Stimulated activated CD4-positive, alpha-beta T cell treated with anti-CD3 and anti-CD28 coated beads, Interleukin-15, amount 100 ng/mL, for 24 hours (primary cell): ENCODE measurements at regions not wholly inside any gene's neighbourhood (a gene's known extent, or its start where the extent isn't known, plus 50 kb on each side); places are given as distances from the start of the nearest gene placed in this dataset.

ENCODE experiments used
- DNase-seq: peaks from one replicate; pipeline ENCODE4 v3.0.0-alpha.2; 2020

DNA sequence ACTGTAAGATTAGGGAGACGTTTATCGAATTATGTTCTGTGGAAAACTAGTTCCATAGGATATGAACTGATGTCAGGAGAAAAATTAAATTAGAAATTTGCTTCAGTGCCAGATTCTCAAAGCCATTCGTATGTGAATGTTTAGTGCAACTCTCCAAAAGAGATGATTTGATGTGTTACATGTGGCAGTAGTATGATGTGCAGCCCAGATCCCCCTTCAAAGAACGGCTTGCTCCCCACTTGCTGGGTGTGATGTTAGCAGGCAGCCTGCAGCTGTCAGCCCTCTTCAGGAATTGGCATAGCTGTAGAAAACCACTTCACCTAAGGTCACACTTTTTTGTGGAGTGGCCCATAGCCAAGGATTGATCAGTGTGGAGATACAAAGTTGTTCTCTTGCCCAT is 127.0 kb upstream of the CCDC54 start:
- DNase-seq = no peak

DNA sequence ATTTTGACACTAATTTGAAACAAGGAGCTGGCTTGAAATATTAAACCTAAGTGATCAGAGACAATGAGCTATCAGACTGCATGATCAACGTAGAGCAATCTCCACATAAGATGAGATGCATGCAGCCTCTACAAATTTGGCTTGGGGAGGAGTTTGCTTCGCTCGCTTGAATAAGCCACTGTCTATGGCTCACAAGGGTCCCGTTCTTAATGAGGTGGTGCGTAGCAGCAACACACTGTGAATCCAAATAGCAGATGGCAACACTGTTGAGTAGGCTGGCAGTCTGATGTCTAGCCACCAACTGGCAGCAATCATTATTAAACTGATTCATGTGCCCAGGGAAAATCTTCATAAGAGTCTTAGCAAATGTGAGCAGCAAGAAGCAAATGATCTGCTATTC is 125.4 kb upstream of the CCDC54 start:
- DNase-seq = no peak

DNA sequence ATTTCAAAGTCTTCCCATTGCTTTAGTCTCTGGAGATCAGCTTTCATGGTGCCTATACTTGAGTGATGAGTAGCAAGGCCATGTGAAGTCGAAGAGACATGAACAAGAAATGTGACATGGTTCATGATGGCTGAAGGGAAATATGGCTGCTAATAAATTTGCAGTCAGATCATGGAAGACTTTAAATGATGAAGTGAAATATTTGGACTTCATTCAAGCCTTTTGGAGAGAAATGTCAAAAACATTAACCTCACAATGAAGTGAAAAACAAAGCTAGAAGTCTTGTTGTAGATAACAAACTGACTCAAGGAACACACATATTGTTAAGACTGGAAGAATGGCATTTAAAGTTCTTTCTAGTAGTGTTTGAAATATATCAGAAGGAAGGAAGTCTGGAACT is 120.3 kb upstream of the CCDC54 start:
- DNase-seq = no peak

DNA sequence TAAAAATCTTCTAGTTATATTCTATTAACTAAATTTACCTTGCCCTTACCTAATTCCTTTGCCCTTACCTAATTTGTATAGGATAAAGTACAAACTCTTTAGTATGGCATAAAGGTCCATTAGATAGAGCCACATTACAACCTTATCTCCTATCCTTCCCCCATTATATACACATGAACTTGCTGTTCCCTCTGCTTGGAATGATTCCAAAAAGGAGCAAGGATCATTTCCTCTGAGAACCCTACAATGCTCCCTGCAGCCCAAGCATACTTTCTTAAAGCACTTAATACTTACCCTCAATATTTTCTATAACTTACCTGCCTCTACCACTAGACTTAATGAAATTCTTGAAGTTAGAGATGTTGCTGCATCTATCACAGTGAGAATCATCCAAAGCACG is 118.9 kb upstream of the CCDC54 start:
- DNase-seq = no peak

DNA sequence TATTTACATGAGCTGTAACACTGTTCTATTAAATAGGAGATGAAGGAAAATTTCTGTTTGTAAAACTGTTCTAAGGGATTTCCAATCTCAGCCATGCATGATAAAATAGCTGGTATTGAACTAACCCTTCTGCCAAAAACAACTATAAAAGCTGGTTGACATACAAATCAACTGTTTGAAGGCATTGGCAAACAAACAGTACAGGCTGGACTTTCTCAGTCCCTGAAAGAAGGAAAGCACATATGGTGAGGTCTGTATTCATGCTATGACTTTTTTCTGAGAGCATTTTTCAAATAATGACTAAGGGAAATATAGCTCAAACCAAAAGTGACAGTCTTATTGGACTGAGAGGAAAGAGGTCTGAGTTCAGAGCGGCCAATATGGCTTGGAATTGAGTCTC is 117.0 kb upstream of the CCDC54 start:
- DNase-seq = no peak

DNA sequence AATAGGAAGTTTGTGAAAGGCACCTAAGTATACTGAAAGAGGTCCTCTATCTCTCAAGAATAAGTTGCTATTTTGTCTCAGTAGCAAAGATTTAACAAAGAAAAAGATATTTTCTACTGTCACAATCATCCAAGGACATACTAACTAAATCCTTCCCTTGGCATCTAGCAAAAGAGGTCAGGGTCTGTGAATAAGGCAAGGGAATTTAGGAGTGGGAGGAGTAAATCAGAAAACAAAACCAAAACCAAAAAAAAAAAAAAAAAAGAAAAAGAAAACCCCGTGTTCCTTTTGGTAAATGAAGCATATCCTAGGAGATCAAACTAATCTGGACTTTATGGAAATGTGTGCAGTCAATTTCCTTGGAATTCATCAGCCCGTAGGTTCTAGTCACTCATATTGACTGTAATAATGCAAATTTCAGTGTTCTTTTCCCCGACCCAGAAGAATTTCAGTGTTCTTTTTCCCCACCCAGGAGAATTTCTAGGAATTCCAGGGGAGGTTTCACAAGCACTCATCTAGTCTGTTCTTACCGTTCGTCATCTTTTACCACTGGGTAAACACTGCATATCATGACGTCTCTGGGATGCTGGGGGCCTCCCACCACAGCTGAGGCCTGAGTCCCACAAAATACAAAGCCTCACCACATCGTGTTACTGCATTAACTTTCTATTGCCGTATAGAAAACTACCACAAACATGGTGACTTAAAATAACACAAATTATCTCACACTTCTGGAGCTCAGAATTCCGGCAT is 113.8 kb upstream of the CCDC54 start:
- no peak for DNase-seq

DNA sequence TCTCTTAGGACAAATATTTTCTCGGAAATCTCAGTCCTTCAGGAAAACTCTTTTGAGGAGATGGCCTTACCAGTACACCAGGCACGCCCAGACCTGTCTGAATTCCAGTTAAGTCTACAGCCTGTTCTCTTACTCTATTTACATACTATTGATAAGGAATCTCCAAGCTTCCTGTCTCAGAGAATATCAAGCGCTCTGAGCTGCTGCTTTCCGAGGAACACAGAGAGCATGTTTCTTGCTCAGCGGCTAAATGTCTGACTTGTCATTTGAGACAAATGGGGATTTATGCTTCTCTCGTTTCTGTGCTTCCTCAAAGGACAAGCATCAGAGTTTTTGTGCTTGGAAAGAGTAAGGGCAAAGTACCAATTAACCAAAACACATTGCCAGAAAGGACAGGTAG is 112.4 kb upstream of the CCDC54 start:
- no peak for DNase-seq

DNA sequence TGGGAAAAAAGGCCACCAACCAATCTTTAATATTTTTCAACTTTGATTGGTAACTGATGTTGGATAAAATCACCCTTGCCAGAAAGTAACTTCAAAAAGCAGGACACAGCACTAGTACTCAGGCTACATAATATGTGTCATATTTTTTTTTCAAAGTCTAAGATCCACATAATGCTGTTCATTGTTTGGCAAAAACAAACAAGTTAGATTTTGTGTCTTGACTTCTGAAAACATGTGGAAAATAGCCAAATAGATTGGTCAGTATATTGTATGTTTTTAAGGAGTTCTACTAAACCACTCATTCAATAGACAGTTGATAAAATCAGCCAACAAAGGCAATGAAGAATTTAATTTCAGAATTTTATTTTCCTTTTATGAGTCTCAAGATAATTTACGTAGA is 111.7 kb upstream of the CCDC54 start:
- DNase-seq = no peak

DNA sequence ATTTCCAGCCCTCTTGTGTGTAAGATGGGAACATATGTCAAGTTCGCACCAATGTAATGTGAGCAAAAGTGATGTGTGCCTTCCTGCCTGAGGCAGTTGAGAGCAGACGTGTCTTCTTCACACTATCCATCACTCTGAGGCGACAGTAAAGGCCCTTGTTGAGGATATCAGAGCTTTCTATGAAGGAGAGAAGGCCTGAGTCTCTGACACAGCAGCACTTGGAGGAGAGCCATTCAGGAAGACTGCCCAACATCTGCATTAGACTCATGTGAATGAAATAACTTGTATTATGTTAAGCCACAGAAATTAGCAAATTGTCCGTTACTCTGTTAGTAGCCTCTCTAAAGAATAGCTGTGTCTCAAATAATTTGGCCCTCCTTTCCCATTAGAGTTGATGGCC is 108.8 kb upstream of the CCDC54 start:
- no peak for DNase-seq

DNA sequence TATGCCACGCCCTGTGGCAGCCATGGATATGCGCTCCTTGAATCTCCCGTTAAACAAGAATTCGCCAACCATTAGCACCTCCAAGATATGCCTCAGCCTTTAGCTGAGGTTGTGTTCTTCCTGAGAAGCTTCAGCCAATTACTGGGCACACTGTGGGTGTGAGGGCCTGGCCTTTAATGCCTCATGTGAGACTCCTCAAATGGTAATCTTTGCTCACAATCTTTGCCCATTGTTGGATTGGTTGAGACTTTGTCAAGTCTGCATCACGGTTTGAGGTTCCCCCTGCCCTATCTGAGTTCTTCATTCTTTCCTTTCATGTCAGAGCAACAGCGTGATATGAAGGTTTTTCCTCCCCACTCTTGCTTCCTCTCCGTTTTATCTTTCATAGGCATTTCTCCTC is 108.1 kb upstream of the CCDC54 start:
- DNase-seq = no peak

DNA sequence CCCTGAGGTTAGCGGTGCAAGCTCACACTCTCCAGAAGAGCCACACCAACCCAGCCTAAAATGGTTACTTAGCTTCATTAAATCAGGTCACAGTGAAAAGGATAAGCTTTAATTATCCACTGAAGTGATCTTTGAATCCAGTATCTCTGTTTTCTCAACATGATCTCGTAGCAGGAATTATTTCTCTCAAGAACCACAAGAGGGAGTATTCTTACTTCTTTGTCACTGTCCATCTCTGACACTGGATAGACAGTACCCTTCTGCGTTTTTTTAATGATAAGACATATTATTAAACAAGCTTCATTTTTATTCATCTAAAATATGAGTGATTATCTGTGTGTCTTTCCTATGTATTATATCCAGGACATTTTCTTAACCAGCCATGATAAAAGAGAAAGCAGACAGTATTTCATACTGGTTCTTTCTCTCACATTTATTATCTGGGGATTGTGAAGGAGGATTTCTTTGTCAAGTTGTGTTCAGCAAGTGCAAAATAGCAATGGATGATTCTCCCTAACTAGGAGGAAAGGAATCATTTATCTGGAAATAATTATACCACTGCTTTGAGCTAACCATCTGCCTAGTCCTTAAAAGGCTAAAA is 105.4 kb upstream of the CCDC54 start:
- no peak for DNase-seq

DNA sequence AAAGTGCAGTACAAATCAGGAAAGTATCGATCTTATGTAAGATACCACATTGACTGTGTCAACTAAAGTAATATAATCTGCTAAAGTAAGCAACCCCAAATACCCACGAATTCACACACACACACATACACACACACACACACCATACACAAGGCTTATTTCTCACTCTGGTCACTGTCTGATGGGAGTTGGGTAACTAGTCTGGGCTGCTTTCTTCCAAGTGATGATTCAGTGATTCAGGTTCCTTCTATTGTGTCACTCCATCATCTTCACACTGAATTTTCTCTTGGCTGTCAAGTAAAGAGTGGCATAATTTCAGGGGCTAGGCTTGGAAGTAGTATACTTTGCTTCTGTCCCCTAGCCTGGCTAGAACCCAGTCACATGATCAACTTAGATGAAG is 104.8 kb upstream of the CCDC54 start:
- DNase-seq = no peak

DNA sequence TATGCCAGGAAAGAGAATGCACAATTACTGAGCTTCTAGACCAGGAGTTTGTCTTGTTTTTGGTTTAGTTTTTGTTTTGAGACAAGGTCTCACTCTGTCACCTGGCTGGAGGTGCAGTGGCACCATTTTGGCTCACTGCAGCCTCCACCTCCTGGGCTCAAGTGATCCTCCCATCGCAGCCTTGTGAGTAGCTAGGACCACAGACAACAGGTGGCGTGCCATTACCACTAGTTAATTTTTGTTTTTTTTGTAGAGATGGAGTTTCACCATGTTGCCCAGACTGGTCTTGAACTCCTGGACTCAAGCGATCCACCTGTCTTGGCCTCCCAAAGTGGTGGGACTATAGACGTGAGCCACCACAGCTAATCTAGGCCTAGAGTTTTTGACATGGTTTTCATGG is 104.4 kb upstream of the CCDC54 start:
- DNase-seq = no peak

DNA sequence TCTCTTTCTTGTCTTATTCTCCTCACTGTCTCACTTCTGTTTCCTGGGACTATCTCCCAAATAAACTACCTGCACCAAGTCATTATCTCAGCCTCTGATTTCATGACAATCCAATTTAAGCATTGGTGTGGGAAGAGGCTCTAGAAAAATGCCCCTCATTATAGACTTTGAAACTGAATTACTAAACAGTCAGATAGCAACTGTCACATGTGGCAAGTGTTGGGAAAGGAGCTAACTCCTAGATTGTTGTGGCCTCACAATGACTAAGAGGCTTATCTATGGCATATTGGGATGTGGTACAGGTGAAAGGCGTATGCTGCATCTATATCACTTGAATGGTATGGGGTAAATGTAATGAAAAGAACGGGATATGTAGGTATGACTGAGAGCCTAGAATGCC is 103.5 kb upstream of the CCDC54 start:
- no peak for DNase-seq

DNA sequence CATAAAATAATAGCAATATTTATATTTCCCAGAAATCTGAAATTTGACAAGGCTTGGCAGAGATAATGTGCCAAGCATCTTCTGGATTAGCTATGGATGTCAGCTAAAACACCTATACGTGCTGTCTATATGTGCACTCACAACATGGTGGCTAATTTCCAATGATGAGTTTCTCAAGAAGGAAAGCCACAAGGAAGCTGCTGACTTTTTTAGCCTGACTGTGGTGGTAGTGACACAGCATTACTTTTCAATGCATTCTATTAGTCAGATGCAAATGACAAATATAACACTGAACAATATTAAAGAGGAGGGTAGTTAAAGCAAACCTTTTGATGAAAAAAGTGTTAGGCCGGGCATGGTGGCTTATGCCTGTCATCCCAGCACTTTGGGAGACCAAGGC is 101.7 kb upstream of the CCDC54 start:
- no peak for DNase-seq

DNA sequence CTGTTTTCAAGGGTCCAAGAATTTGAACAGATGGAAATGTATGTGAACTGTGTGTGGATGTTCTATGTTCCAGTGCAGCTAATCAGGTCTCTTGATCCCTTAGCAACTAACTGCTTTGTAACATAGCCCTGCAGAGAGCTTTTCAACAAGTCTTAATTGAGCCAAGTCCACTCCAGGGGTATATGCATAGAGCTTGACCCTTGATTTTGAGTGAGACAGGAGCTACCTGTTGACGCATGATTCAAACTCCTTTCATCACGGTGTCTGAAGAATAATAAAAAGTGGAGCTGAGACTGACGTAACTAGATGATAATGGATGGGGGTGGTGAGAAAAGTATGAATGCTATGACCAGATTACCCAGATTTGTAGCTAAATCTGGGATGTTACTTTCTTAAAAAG is 93.3 kb upstream of the CCDC54 start:
- DNase-seq = no peak

DNA sequence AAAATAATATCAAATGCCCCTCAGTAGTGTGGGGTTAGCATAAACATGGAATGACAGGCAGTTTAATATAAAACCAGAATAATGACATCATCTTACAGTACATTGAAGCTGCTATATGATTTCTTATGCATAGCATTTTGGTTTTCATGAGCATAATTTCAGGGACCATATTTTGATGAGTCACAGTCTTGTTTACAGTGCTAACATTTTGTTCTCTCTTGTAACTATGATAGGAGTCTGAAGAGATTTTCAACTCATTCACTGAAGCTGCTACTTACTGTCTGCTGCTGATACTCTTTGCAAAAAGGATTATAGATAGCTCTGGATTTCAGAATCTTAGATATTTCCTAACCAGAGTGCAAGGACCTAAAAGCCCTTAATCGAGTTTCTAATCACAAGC is 92.6 kb upstream of the CCDC54 start:
- DNase-seq = no peak

DNA sequence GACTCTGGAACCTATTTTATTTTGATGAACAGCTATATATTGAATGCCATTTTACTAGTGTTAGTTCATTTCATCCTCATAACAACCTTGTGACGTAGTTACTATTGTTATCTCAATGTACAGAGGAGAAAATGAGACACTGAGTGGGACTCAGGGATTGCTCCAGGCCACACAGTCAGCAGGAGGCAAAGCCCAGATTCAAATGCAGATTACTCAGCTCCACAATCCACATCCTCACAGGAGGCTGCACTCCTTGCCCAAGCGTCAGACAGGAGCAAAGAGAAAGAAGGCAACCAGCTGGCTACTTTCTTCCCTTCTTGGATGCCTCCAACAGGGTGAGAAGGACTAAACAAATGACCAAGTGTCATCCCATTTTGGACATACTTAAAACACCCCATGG is 92.0 kb upstream of the CCDC54 start:
- no peak for DNase-seq

DNA sequence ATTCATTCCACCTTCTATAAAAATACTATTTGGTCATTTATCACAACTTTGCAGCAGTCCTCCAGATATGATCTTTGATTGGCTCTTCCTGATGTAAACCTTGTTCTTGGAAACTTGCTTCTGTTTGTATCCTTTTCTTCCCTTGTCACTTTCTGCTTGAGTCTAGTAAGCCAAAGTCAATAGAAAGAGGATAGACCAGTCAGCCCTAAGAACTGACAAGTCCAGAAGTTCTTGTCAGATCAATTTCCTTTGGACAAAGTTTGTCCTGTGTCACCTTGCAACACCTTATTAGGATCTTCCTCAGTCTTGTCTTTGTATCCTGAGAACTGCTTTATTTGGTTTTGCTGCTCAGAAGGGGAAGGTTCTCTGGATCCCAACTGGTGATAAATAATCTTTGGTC is 87.9 kb upstream of the CCDC54 start:
- DNase-seq = no peak

DNA sequence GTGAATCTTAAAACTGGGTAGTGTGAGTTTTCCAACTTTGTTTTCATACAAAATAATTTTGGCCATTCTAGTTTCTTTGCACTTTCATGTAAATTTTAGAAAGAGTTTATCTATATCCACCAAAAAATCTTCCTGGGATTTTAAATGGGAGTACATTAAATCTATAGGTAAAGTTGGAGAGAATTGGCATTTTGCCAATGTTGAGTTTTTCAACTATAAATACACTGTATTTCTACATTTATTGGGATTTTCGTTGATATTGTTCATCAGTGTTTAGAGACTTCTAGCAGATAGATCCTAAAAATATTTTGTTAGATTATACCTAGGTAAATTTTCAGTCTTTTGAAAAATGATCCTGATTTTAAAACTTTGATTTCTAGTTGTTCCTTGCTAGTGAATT is 83.1 kb upstream of the CCDC54 start:
- no peak for DNase-seq

DNA sequence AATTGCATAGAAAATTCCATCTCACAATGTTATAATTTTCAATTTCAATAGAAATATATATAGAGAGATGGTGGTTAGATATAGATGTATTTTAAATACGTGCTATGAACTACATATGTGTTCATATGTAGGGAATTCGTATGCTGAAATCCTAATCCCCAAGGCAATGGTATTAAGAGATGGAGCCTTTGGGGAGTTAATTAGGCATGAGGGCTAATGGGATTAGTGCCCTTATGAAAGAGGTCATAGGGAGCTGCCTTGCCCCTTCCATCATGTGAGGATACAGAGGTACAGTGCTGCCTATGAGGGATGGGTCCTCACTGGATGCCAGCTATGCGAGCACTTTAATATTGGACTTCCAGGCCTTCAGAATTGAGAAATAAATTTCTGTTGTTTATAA is 79.6 kb upstream of the CCDC54 start:
- no peak for DNase-seq

DNA sequence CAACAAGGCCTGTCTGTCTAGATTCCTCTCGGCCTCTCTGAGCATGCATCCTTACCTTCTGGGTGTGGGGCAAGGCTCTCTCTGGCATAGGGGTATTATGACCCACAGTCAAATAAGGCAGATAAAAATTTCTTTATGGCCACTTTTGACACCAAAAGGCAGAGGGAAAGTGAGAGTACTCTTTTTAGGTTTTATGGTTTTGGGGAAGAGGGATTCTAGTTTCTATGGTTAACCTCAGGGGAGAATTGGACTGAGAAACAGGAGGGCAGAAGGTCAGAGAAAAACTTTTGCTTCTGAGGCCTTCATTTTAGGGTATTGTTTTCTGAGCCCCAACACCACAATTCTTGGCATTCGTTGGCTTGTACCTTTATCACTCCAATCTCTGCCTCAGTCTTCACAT is 70.0 kb upstream of the CCDC54 start:
- no peak for DNase-seq

DNA sequence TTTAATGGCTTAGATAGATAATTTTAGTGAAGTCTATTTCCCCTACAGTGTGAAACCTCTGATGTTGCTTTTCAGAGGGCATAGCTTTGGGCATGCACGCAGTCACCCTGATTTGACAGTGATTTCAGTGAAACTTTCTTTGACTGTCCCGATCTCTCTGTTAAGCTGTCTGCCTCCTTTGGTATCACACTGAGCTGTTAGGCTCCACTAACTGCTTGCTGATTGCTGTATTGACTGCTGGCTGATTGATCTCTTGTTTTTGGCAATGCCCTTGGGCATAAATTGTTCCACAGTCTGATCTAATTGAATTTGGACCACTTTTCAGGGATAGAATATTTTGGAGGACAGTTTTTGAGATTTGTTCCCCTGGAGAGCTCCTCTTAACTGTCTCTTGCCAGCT is 68.5 kb upstream of the CCDC54 start:
- no peak for DNase-seq

DNA sequence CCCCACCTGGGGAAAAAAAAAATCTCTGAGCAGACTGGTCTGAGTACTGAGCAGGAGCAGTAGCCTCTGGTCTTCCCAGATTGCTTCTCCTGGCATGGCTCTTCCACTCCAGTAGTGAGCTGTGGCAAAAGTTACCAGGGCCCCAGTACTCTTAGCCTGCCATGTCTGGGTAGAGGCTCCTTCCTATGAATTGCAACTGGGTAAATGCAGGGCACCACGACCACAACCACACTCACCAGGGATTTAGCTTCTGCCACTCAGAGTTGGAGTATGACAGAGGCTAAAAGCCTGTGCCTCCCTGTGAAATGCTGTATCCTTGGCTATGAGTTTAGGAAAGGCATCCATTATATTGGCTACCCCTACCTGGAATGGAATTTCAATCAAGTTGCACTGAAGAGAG is 67.9 kb upstream of the CCDC54 start:
- no peak for DNase-seq

DNA sequence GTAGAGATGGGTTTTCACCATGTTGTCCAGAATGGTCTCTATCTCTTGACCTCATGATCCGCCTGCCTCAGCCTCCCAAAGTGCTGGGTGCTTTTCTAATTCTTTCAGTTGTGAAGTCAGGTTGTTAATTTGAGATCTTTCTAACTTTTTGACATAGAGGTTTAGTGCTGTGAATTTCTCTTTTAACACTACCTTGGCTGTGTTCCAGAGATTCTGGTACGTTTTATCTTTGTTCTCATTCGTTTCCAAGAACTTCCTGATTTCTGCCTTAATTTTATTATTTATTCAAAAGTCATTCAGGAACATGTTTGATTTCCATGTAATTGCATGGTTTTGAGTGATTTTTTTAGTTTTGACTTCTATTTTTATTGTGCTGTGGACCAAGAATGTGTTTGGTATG is 63.5 kb upstream of the CCDC54 start:
- no peak for DNase-seq
